ENCODE measurements at regions not wholly inside any gene's neighbourhood (a gene's known extent, or its start where the extent isn't known, plus 50 kb on each side); places are given as distances from the start of the nearest gene placed in this dataset.

DNA sequence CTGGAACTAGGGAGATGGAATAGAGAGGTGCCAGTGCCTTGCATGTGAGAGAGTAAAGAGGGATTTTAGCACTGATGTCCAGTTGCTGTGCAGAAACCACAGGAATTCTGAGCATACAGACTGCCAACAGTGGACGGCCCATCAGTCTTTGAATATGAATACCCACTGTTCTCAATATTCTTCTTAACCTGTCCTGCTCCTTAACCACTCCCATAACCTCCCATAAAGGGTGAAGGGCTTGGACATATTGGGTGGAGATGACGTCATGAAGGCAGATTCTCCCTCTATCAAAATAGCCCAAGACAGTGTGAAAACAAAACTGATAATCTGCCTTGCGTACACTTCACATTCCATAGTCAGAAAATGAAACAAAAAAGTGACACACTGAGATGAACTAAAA lies 1313.7 kb upstream of the PABPC4L start:
- no peaks in the 10 kb centered on the region for H3K36me3 ChIP-seq
- intact Hi-C loops (cut with DNase I), result no loop called here
- no peak overlapping the region for H3K27ac ChIP-seq (replicated peaks in 1 of 4)
- no peaks in the 10 kb centered on the region for H3K9me3 ChIP-seq
- no peaks in the 10 kb centered on the region for H3K27me3 ChIP-seq
- 81% methylated on average over 3 of the region's 3 CpGs for WGBS
- no peaks in the 10 kb centered on the region for H3K4me1 ChIP-seq
- no peak overlapping the region for H3K4me3 ChIP-seq
- TF ChIP-seq, protein P1, sequence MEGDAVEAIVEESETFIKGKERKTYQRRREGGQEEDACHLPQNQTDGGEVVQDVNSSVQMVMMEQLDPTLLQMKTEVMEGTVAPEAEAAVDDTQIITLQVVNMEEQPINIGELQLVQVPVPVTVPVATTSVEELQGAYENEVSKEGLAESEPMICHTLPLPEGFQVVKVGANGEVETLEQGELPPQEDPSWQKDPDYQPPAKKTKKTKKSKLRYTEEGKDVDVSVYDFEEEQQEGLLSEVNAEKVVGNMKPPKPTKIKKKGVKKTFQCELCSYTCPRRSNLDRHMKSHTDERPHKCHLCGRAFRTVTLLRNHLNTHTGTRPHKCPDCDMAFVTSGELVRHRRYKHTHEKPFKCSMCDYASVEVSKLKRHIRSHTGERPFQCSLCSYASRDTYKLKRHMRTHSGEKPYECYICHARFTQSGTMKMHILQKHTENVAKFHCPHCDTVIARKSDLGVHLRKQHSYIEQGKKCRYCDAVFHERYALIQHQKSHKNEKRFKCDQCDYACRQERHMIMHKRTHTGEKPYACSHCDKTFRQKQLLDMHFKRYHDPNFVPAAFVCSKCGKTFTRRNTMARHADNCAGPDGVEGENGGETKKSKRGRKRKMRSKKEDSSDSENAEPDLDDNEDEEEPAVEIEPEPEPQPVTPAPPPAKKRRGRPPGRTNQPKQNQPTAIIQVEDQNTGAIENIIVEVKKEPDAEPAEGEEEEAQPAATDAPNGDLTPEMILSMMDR (IDR thresholded peaks at IDR 0.05), result no peak
- TF ChIP-seq EP300 (IDR thresholded peaks at IDR 0.05) (no peak), POLR2AphosphoS5 (IDR thresholded peaks at IDR 0.05) (no peak), POLR2A (IDR thresholded peaks at IDR 0.05; ENCODE audit: low read depth) (no peak)
- DNase-seq (ENCODE audit: extremely low spot score), result no peak

DNA sequence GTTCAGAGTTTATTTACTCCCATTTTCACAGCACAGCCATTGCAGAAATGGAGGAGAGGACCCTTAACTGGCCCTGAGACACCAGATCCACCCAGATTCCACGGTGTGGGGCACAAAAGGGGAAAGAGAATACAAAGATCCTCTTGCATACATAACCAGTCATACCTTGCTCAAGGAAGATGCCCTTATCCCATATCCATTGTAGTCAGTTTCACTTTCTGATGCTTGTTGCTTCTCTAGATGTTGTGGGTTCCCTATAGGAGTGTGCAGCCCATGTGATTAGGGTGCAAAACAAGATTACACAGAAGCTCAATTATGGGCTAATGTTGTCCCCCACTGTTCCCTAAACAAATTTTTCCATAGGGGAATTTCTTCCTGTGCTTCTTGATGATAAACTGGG lies 1309.0 kb upstream of the PABPC4L start:
- WGBS, result 78% methylated on average over 1 of the region's 1 CpG
- no peaks in the 10 kb centered on the region for H3K9me3 ChIP-seq
- no peak overlapping the region for H3K27ac ChIP-seq (replicated peaks in 1 of 4)
- intact Hi-C loops (cut with DNase I), result no loop called here
- H3K4me3 ChIP-seq, result no peak overlapping the region
- no peaks in the 10 kb centered on the region for H3K27me3 ChIP-seq
- no peak for DNase-seq (ENCODE audit: extremely low spot score)
- H3K36me3 ChIP-seq, result no peaks in the 10 kb centered on the region
- no peak for TF ChIP-seq POLR2A (IDR thresholded peaks at IDR 0.05; ENCODE audit: low read depth)
- TF ChIP-seq EP300 (IDR thresholded peaks at IDR 0.05), result no peak
- TF ChIP-seq, protein P1 (IDR thresholded peaks at IDR 0.05), result no peak
- TF ChIP-seq POLR2AphosphoS5 (IDR thresholded peaks at IDR 0.05), result no peak
- no peaks in the 10 kb centered on the region for H3K4me1 ChIP-seq

DNA sequence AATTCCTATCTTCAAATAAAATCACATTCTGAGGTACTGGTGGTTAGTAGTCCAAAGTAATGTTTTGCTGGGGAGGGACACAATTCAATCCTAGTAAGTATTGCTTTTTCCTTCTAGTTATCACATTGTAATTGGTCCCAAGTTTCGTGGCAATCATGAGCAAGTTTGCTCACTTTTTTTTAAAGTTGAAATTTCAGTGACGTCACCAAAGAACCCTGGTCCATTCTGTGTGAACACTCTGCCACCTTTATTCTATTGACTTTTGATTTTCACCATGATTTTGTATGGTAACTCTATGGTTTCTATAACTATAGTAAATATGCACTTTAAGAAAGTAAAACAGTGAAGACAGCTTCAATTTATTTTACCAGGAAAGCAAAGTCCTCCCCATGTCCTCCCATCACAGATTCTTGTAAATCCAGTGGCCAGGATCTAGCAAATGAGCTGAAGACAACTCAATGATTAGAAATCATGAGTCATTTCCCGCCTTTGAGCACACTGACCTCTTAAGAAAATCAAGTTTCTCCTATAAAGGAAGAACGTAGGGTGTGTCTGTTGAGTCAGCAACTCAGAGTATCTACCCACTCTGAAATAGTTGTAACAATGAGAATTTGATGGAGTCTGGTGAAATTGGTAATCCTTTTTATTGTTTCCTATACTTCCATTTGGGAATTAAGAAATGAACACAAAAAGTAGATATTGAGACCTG lies 1306.6 kb upstream of the PABPC4L start:
- no peak for TF ChIP-seq POLR2AphosphoS5 (IDR thresholded peaks at IDR 0.05)
- TF ChIP-seq, protein P1 (IDR thresholded peaks at IDR 0.05), result no peak
- no peak for TF ChIP-seq POLR2A (IDR thresholded peaks at IDR 0.05; ENCODE audit: low read depth)
- no peak for TF ChIP-seq EP300 (IDR thresholded peaks at IDR 0.05)
- WGBS, result 77% methylated on average over 4 of the region's 4 CpGs
- no peak for DNase-seq (ENCODE audit: extremely low spot score)

DNA sequence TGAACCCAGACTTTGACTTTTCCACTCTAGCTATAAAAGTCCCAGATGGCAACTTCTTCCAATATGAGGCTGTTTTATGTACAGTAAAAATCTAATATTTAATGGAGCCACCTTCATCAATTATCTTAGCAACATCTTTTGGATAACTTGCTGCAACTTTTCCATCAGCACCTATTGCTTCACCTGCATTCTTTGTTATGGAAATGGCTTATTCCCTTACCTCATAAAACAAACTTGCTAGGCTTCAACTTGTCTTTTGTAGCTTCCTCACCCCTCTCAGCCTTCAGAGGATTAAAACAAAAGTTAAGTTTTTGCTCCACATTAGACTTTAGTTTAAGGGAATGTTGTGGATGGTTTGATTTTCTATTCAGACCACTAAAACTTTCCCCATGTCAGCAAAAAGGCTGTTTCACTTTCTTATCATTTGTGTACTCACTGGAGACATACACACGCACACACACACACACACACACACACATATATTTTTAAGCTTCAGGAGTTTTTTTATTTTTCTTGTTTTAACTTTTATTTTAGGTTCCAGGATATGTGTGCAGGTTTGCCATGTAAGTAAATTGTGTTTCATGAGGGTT lies 1296.1 kb upstream of the PABPC4L start:
- intact Hi-C loops (cut with DNase I), result no loop called here
- Histone ChIP-seq H3K36me3 (no peaks in the 10 kb centered on the region), H3K4me1 (no peaks in the 10 kb centered on the region), H3K9me3 (no peaks in the 10 kb centered on the region), H3K4me3 (no peak overlapping the region), H3K27me3 (no peaks in the 10 kb centered on the region), H3K27ac (replicated peaks in 1 of 4) (no peak overlapping the region)
- no peak for DNase-seq (ENCODE audit: extremely low spot score)
- WGBS, result 33% methylated on average over 1 of the region's 1 CpG
- TF ChIP-seq EP300 (IDR thresholded peaks at IDR 0.05) (no peak), POLR2A (IDR thresholded peaks at IDR 0.05; ENCODE audit: low read depth) (no peak), POLR2AphosphoS5 (IDR thresholded peaks at IDR 0.05) (no peak)
- TF ChIP-seq, protein P1 (IDR thresholded peaks at IDR 0.05), result no peak

More for the DNA sequence above, 1306.6 kb upstream of the PABPC4L start:
- intact Hi-C loops (cut with DNase I), result no loop called here
- H3K27ac ChIP-seq (replicated peaks in 1 of 4), result no peak overlapping the region
- no peaks in the 10 kb centered on the region for H3K9me3 ChIP-seq
- no peaks in the 10 kb centered on the region for H3K36me3 ChIP-seq
- no peaks in the 10 kb centered on the region for H3K4me1 ChIP-seq
- H3K27me3 ChIP-seq, result no peaks in the 10 kb centered on the region
- no peak overlapping the region for H3K4me3 ChIP-seq
